WTC11 (cell line): ENCODE measurements at regions not wholly inside any gene's neighbourhood (a gene's known extent, or its start where the extent isn't known, plus 50 kb on each side); places are given as distances from the start of the nearest gene placed in this dataset.

Experiments
- CTCF ChIP-seq: fragments of 200-600 bp; IDR thresholded peaks from 2 replicates; pipeline ENCODE4 v1.8.0; 2022; ENCODE audit warnings: antibody characterized with exemption
- FOXP1 ChIP-seq: sonication (generic); formaldehyde crosslinking; IDR thresholded peaks from 2 replicates; pipeline ENCODE4 v1.8.0; 2022; ENCODE audit warnings: missing genetic modification reagents, mild to moderate bottlenecking, moderate library complexity, borderline replicate concordance
- NFYB ChIP-seq: sonication (generic); formaldehyde crosslinking; conservative IDR thresholded peaks from 2 replicates; pipeline ENCODE4 v1.8.0; 2022; ENCODE audit warnings: low read depth, missing genetic modification reagents
- TEAD4 ChIP-seq: sonication (generic); formaldehyde crosslinking; IDR thresholded peaks from 2 replicates; pipeline ENCODE4 v1.8.0; 2022; ENCODE audit warnings: mild to moderate bottlenecking, missing genetic modification reagents
- TF ChIP-seq, protein P1 (sequence below): sonication (generic); formaldehyde crosslinking; IDR thresholded peaks from 2 replicates; pipeline ENCODE4 v1.8.0; 2022; ENCODE audit warnings: mild to moderate bottlenecking, missing genetic modification reagents
- TF ChIP-seq, protein P2 (sequence below): sonication (generic); formaldehyde crosslinking; IDR thresholded peaks from 2 replicates; pipeline ENCODE4 v1.8.1; 2023; ENCODE audit warnings: mild to moderate bottlenecking, missing genetic modification reagents, moderate library complexity

DNA sequence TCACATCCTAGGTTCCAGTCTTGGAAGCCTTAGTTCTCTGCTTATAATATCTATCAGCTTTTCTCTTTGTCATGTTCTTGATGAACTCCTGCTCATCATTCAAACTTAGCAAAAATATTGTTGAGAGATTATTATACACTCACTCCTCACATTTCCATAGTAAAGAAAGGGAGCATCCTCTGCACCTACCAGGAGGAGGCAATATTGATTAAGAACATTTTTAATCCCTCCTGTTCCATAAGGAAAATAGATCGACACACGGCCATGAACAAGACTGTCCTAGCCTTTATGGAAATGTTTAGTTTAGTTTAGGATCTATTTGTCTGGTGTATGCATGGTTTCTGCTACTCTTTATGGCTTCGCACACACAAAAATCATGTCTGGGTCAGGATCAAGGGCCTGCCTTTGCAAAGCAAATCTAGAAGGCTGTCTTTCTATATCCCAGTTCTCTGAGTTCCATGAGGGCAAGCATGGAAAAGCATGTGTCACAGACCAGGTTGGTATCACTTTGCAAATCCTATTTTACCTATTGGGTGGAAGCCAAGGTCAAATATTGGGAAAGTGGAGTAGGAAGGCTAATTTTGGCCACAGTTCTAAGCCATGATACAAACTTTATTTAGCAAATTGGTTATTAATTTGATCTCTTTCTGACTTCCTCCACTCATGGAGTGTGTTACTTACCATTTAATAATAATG lies 164.4 kb downstream of the MDFIC start:
- TF ChIP-seq CTCF (no peak), NFYB (CRISPR knock-in tag) (no peak), TEAD4 (no peak), FOXP1 (CRISPR knock-in tag) (no peak)
- TF ChIP-seq, protein P1, sequence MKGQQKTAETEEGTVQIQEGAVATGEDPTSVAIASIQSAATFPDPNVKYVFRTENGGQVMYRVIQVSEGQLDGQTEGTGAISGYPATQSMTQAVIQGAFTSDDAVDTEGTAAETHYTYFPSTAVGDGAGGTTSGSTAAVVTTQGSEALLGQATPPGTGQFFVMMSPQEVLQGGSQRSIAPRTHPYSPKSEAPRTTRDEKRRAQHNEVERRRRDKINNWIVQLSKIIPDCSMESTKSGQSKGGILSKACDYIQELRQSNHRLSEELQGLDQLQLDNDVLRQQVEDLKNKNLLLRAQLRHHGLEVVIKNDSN: no peak
- TF ChIP-seq, protein P2, sequence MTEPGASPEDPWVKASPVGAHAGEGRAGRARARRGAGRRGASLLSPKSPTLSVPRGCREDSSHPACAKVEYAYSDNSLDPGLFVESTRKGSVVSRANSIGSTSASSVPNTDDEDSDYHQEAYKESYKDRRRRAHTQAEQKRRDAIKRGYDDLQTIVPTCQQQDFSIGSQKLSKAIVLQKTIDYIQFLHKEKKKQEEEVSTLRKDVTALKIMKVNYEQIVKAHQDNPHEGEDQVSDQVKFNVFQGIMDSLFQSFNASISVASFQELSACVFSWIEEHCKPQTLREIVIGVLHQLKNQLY: no peak
